Suprapubic skin (tissue), 4 donors: ENCODE measurements at regions not wholly inside any gene's neighbourhood (a gene's known extent, or its start where the extent isn't known, plus 50 kb on each side); places are given as distances from the start of the nearest gene placed in this dataset.

Experiments
- CTCF ChIP-seq, 2 donors: fragments of 200-600 bp in 1 of 2; fragments of 450-650 bp in 1 of 2; sonication (generic) in 1 of 2; IDR thresholded peaks; one replicate each; pipeline ENCODE4 v1.5.1; 2016 to 2019; ENCODE audit warnings: antibody characterized with exemption in 2 of 2, mild to moderate bottlenecking in 1 of 2, moderate library complexity in 1 of 2
- EP300 ChIP-seq: sonication (generic); formaldehyde crosslinking; IDR thresholded peaks from one replicate; pipeline ENCODE4 v1.6.1; 2017; ENCODE audit warnings: antibody characterized with exemption
- POLR2A ChIP-seq, 2 donors: fragments of 450-650 bp; IDR thresholded peaks; one replicate each; pipeline ENCODE4 v1.6.1; 2017; ENCODE audit warnings: antibody characterized with exemption in 2 of 2, mild to moderate bottlenecking in 2 of 2, moderate library complexity in 2 of 2
- POLR2AphosphoS5 ChIP-seq, 3 donors: sonication (generic); formaldehyde crosslinking; IDR thresholded peaks; one replicate each; pipeline ENCODE4 v1.6.1; 2017; ENCODE audit warnings: antibody characterized with exemption in 3 of 3

- TF ChIP-seq CTCF (IDR thresholded peaks at IDR 0.05) (no peak), POLR2A (IDR thresholded peaks at IDR 0.05) (no peak), POLR2AphosphoS5 (IDR thresholded peaks at IDR 0.05) (no peak), EP300 (no peak)
Observed at GRCh38 chr5:154626876-154627557, 128.2 kb upstream of the LARP1 start.
